Body of pancreas (tissue), 4 donors: ENCODE measurements at regions not wholly inside any gene's neighbourhood (a gene's known extent, or its start where the extent isn't known, plus 50 kb on each side); places are given as distances from the start of the nearest gene placed in this dataset.
"Not testable (repeated sequence)": the region's sequence is repeated elsewhere in the genome, so short reads cannot be mapped to it uniquely, and the experiment has no call there.

ENCODE experiments used
- ATAC-seq: fragments of 150-250 bp; one replicate; pipeline ENCODE4 v1.9.1; 2016
- DNase-seq, 4 donors: peaks; one replicate each; pipeline ENCODE4 v3.0.0-alpha.2; 2019
- H3K27ac ChIP-seq, 4 donors: fragments of 200-600 bp; sonication (generic); 1 replicate in 3 of 4; 2 replicates in 1 of 4; pipeline versions ENCODE4 v1.5.1 to v1.6.1; 2016 to 2019; ENCODE audit warnings: mild to moderate bottlenecking in 1 of 4, mixed read lengths in 1 of 4, moderate library complexity in 1 of 4
- H3K27me3 ChIP-seq, 2 donors: fragments of 200-600 bp; sonication (generic); one replicate each; pipeline ENCODE4 v1.6.0; 2016; ENCODE audit warnings: mild to moderate bottlenecking in 1 of 2
- H3K36me3 ChIP-seq, 2 donors: fragments of 200-600 bp; sonication (generic); replicated peaks in 1 of 2; 2 replicates each; pipeline ENCODE4 v1.5.1; 2016; ENCODE audit warnings: low read depth in 2 of 2; ENCODE audit not compliant: insufficient read depth in 1 of 2
- H3K4me1 ChIP-seq: fragments of 200-600 bp; sonication (generic); one replicate; pipeline ENCODE4 v1.6.0; 2016
- H3K4me3 ChIP-seq, 2 donors: fragments of 200-600 bp; sonication (generic); 1 replicate in 1 of 2; 2 replicates in 1 of 2; pipeline ENCODE4 v1.5.1; 2016 to 2019
- H3K9me3 ChIP-seq, 3 donors: fragments of 200-600 bp; sonication (generic); 1 replicate in 2 of 3; 2 replicates in 1 of 3; pipeline ENCODE4 v1.5.1; 2016
- POLR2A ChIP-seq, 3 donors: fragments of 450-650 bp; IDR thresholded peaks; one replicate each; pipeline ENCODE4 v1.6.1; 2016; ENCODE audit warnings: antibody characterized with exemption in 3 of 3, mild to moderate bottlenecking in 2 of 3
- WGBS, 2 donors: methylation state at CpG; one replicate each; pipeline ENCODE4 v1.1.5; 2017; 5-methylcytosine and 5-hydroxymethylcytosine counted together
- intact Hi-C: fragments of 100-400 bp; cut with DNase I; formaldehyde crosslinking; loops from one replicate; pipeline ENCODE4 v1.15.1; 2023
- TF ChIP-seq, protein P1 (sequence below), 7 experiments: fragments of 450-650 bp in 4 of 7; fragments of 200-600 bp in 3 of 7; sonication (generic) in 3 of 7; IDR thresholded peaks; one replicate each; pipeline ENCODE4 v1.5.1; 2016 to 2019; ENCODE audit warnings: antibody characterized with exemption in 7 of 7

DNA sequence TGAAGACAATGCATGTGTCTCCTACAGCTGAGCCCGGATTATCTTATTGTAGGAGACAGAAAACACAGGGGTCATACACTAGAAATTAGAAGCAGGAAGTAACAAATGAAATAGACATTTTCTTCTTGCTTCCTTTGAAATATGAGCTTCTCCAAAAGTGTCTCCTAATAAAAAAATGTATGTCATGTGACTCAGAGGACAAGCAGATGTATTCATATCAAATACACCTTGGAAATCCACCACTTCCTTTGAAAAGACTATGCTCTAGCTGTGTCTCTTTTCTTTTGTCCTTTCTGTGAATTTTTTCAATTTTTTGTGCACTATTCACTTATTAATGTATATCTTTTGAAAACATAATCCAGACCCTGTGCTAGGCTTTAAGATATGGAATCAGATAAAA is 1906.2 kb downstream of the C4orf33 start:
- no peaks in the 10 kb centered on the region for H3K36me3 ChIP-seq
- no peaks in the 10 kb centered on the region for H3K4me1 ChIP-seq
- no peak overlapping the region for H3K4me3 ChIP-seq
- no peak overlapping the region for H3K27ac ChIP-seq
- TF ChIP-seq, protein P1, sequence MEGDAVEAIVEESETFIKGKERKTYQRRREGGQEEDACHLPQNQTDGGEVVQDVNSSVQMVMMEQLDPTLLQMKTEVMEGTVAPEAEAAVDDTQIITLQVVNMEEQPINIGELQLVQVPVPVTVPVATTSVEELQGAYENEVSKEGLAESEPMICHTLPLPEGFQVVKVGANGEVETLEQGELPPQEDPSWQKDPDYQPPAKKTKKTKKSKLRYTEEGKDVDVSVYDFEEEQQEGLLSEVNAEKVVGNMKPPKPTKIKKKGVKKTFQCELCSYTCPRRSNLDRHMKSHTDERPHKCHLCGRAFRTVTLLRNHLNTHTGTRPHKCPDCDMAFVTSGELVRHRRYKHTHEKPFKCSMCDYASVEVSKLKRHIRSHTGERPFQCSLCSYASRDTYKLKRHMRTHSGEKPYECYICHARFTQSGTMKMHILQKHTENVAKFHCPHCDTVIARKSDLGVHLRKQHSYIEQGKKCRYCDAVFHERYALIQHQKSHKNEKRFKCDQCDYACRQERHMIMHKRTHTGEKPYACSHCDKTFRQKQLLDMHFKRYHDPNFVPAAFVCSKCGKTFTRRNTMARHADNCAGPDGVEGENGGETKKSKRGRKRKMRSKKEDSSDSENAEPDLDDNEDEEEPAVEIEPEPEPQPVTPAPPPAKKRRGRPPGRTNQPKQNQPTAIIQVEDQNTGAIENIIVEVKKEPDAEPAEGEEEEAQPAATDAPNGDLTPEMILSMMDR (IDR thresholded peaks at IDR 0.05), result no peak
- no peak for TF ChIP-seq POLR2A (IDR thresholded peaks at IDR 0.05)
- intact Hi-C loops, result no loop called here
- H3K9me3 ChIP-seq, result no peaks in the 10 kb centered on the region
- no peaks in the 10 kb centered on the region for H3K27me3 ChIP-seq
- no peak for ATAC-seq
- WGBS, 2 donors, result 84 to 92% methylated on average over 1 of the region's 1 CpG
- no peak for DNase-seq

DNA sequence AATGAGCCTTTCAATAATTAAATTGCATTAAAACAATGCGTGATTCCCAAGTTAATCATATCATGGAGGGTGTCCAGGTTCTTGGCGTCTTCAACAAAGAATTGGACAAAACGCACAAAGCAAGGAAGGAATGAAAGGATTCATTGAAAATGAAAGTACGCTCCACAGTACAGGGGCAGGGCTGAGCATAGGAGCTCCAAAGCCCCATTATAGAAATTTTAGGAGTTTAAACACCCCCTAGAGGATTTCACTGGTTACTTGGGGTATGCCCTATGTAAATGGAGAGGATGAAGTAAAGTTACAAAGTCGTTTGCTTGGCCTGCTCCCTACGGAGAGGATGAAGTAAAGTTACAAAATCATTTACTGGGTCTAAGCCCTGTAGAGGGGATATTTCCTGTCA is 1910.4 kb downstream of the C4orf33 start:
- Histone ChIP-seq H3K9me3 (peaks cover 0 to 8% (median 0%) of the 10 kb centered on the region in 3 donors), H3K36me3 (no peaks in the 10 kb centered on the region), H3K4me1 (no peaks in the 10 kb centered on the region), H3K27ac (no peak overlapping the region), H3K27me3 (no peaks in the 10 kb centered on the region), H3K4me3 (no peak overlapping the region)
- ATAC-seq (no peak), DNase-seq (no peak)
- intact Hi-C loops, result no loop called here
- 83 to 91% methylated on average over 6 of the region's 6 CpGs for WGBS, 2 donors
- TF ChIP-seq, protein P1 (IDR thresholded peaks at IDR 0.05), result no peak
- no peak for TF ChIP-seq POLR2A (IDR thresholded peaks at IDR 0.05)

DNA sequence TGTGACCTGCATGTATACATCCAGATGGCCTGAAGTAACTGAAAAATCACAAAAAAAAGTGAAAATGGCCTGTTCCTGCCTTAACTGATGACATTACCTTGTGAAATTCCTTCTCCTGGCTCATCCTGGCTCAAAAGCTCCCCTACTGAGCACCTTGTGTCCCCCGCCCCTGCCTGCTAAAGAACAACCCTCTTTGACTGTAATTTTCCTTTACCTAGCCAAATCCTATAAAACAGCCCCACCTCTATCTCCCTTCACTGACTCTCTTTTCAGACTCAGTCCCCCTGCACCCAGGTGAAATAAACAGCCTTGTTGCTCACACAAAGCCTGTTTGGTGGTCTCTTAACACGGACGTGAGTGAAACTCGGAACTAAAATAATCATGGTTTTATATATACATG is 1916.0 kb downstream of the C4orf33 start:
- WGBS, 2 donors, result 84 to 90% methylated on average over 4 of the region's 4 CpGs
- H3K27ac ChIP-seq, H3K36me3 ChIP-seq, H3K27me3 ChIP-seq, H3K4me1 ChIP-seq, H3K4me3 ChIP-seq, intact Hi-C loops, H3K9me3 ChIP-seq, ATAC-seq, DNase-seq: not testable (repeated sequence)

DNA sequence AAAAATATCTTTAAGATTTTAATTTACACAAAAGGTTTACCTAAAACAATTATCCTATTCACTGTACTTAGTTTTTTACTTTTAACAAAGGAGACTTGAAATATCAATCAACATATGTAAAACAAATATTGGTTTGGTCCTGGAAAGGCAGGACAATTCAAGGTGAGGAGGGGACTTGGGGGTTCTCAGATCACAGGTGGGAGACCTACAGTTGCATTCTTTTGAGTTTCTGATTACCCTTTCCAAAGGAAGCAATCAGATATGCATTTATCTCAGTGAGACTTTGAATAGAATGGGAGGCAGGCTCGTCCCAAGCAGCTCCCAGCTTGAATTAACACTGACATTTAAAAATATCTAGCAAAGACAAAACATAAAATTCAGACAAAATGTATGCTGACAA is 1917.3 kb downstream of the C4orf33 start:
- ATAC-seq, result no peak
- TF ChIP-seq, protein P1 (IDR thresholded peaks at IDR 0.05), result no peak
- TF ChIP-seq POLR2A (IDR thresholded peaks at IDR 0.05), result no peak

DNA sequence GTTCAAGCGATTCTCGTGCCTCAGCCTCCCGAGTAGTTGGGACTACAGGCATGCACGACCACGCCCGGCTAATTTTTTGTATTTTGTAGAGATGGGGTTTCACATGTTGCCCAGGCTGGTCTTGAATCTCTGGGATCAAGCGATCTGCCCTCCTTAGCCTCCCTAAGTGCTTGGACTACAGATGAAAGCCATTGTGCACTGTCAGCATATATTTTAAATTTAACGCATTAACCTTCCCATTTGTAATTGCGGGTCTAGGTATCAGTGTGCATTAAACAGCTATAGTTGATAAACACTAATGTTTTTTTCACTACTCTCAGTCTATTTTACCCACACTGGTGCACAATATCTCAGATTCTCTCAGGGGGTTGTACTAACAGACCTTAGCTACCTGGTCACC is 1930.8 kb downstream of the C4orf33 start:
- ATAC-seq (no peak), DNase-seq (no peak)
- Histone ChIP-seq H3K9me3 (no peaks in the 10 kb centered on the region), H3K27ac (no peak overlapping the region), H3K4me3 (no peak overlapping the region), H3K36me3 (no peaks in the 10 kb centered on the region), H3K27me3 (no peaks in the 10 kb centered on the region), H3K4me1 (no peaks in the 10 kb centered on the region)
- intact Hi-C loops, result no loop called here
- WGBS, 2 donors, result 94% methylated on average over 9 of the region's 9 CpGs
- no peak for TF ChIP-seq POLR2A (IDR thresholded peaks at IDR 0.05)
- TF ChIP-seq, protein P1 (IDR thresholded peaks at IDR 0.05), result no peak

More for the DNA sequence above, 1917.3 kb downstream of the C4orf33 start:
- Histone ChIP-seq H3K4me3 (no peak overlapping the region), H3K9me3 (peaks cover 0 to 8% (median 0%) of the 10 kb centered on the region in 3 donors), H3K27me3 (no peaks in the 10 kb centered on the region), H3K27ac (no peak overlapping the region), H3K4me1 (no peaks in the 10 kb centered on the region), H3K36me3 (no peaks in the 10 kb centered on the region)
- WGBS, 2 donors, result 46 to 52% methylated on average over 1 of the region's 1 CpG
- DNase-seq, result no peak
- intact Hi-C loops, result no loop called here
